Retina (tissue), 1 donor: ENCODE measurements at regions not wholly inside any gene's neighbourhood (a gene's known extent, or its start where the extent isn't known, plus 50 kb on each side); places are given as distances from the start of the nearest gene placed in this dataset.
A peak's percentile ranks its signal among the peaks of the same experiment; 100 is the strongest.

Experiments
- DNase-seq: peaks from one replicate; pipeline ENCODE4 v3.0.0-alpha.2; 2016

GRCh38 chr11:19353287-19353850 is 112.6 kb upstream of the E2F8 start:
- DNase-seq, result no peak

DNA sequence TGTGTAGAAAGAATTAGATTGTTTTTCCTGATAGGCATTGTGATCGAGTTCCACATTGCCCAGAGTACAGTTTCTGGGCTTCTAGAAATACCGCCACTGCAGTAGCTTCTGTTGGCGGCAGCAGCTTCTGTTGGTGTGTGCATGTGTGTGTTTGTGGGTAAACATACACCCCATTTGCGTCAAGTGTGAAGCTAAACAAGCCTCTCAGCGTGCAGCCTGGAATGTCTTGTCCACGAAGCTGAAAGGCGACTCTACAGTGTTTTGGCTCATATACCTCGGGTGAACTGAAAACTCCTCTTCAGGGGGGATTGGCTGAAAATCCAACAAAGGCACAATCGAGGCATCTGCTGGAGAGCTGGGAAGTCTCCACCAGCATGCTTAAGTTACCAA is 112.0 kb upstream of the E2F8 start:
- no peak for DNase-seq

DNA sequence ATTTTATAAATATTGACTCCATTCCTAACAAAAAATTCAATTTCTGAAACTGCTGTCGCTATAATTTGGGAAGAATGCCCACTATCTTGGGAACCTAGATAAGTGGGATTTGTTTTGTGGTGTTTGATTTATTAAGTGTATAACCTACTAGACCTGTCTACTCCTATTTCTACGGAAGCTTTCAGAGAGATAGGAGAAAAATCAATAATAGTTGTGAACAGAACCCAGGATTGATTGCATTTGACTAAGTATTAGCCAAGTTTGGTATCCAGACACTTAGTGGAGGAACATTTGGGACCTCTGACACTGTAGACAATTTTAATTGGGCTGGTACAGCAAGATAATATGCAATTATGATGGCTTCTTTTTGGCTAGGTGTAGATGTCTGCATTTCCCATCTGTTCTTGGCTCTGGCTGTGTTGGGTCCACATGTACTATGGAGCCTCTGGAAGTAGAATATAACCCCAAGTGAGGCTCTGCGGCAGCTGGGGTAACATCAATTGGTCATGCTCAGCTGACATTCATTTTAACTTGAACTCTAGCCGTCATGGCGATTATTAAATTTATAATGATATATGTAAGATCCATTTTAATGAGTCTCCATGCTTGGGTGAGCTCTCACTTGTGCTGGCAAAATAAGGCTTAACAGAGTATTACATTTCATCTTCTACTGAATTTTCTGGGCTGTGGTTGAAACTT is 111.5 kb upstream of the E2F8 start:
- no peak for DNase-seq

- no peak for DNase-seq
Measured at GRCh38 chr11:19351426-19351825, 110.7 kb upstream of the E2F8 start.

GRCh38 chr11:19350160-19350559 is 109.4 kb upstream of the E2F8 start:
- DNase-seq, result no peak

DNA sequence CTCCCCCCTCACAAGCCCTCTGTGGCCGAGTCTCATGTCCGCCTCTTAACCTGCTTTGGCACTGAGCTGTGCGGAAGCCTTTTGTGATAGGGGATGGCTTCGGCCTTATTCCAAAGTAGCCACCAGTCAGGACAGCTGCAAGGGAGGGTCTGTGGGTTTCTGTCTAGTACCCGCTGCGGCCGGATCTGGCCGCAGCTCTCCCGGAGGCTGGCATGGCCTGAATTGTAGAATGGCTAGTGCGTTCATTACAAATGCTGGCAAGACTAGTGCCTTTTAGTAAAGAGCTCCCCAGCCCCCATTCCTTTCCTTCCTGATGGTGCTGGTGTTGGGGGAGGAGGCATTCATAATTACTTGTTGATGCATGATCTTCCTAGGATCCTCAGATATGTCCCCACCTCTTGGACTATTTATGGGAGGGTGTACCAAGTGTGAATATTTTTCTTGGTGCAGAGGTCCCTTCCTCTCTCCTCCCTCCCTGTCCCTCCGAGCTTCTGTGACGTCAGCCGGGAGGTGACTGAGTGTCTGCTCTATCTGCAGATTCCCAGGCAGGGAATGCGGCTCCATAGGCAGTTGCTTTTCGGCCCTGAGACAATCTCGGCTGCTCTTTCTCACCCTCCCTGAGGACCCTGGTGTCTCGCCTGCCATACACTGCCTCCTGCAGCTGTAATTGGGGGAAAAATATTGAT is 108.7 kb upstream of the E2F8 start:
- peak; percentile 61 for DNase-seq

DNA sequence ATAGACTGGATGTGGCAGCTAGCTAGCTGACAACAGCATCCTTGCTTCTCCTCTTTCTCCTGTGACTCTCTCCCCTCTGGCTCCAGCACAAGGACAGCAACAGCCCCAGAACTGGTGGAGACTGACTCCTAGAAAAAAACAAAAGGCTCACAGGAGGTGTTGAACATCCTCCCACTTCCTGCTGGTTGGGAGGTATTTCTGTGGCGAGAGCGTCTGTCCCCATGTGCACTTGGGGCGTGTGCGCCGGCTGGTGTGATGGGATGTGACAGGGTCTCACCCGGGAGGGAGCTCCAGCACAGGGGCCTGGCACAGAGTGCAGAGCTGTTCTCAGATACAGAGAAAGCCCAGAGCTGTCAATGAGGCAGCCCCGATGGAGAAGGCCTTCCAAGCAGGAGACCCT is 107.2 kb upstream of the E2F8 start:
- peak; percentile 82 for DNase-seq

GRCh38 chr11:19345848-19346681 is 105.3 kb upstream of the E2F8 start:
- peak; percentile 89 for DNase-seq

- DNase-seq, result no peak
Measured at GRCh38 chr11:19345519-19345847, 104.7 kb upstream of the E2F8 start.

DNA sequence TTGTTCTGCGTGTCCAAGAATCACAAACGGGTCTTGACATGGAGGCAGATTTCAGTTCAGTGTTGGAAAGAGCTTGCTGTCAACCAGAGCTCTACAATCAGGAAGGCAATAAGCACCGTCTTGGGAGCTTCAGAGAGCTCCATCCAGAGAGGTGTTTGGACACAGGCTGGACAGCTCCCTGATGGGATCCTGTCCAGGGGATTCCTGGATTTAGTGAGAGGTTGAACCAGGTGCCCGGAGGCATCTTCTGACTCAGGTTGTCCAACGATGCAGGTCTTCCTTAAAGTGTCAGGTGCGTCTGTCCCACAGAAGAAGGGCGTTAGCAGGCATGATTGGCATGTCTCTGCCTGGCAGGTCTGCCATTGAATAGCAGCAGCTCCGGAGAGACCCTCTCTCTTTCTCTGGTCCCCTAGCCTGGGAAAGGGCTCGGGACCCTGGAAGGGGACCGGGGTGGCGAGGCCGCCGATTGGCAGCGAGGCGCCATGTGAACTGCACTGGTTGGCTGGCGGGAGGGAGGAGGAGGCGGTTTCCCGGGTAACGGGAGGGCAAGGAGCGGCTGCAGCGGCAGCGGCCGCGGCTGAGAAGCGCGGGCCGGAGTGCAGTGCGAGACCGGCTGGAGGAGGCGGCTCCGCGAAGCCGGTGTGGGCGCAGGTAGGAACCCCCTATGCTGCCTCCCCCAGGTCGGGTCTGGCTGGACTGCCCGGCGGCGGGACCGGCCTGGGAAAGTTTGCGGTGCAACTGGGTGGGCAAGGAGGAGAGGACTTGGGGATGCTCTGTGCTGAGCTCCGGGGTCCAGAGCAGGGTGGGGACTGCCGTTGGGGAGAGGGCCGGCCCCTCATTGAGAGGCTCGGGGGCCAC is 104.1 kb upstream of the E2F8 start:
- peak; percentile 94 for DNase-seq

DNA sequence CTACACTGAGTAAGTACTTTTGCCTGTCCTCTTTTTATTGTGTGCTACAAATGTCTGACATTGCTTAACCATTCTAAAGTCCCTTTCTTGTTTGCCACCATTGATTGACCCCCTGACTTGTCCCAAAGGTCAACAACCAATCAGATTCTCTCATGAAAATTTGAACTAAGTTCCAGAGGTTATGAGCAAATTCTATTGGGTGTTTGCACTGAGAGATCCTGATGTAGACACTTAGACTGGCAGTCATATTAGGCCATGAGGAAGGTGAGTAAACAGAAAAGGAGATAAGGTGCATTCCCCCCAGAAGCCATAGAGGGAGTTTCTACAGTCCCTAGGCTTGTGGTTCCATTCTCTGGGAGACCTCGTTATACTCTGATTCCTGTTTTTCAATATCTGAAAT is 101.3 kb upstream of the E2F8 start:
- no peak for DNase-seq

- DNase-seq, result no peak
Measured at GRCh38 chr11:19338375-19338774, 97.6 kb upstream of the E2F8 start.

DNA sequence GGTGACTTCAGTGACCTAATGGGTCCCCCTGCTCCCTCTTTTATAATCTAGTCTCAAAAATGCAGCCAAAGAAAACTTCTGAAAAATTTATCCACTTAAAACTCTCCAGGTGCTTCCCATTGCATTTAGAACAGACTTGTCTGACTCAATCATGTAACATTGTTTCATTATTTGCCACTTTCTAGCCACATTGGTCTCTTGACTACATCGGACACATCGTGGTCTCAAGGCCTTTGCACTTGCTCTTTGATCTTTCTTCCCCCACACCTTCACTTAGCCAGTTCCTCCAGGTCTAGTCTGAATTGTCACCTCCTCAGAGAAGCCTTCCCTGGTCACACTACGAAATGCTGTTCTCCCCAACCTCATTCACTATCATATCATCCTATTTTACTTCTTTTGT is 97.0 kb upstream of the E2F8 start:
- DNase-seq, result no peak

DNA sequence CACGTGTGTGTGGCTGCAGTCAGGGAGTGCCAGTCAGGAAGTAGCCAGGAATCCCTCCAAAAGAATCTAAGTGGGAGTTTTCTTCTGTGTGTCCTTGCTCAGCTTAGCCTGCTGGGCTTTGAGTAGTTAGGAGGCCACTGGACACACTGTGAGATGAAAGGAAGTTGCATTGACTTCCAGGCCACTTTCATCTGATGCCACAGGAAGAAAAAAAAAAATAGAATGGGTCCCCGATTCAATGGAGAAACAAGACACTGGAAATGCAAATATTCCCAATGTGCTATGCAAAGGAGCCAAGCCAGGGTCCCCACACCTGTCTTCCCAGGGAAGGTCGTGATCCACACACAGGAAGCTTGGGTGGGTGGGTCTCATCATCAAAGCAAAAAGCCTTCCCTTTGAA is 95.6 kb upstream of the E2F8 start:
- no peak for DNase-seq

- no peak for DNase-seq
Measured at GRCh38 chr11:19332476-19332875, 91.7 kb upstream of the E2F8 start.

DNA sequence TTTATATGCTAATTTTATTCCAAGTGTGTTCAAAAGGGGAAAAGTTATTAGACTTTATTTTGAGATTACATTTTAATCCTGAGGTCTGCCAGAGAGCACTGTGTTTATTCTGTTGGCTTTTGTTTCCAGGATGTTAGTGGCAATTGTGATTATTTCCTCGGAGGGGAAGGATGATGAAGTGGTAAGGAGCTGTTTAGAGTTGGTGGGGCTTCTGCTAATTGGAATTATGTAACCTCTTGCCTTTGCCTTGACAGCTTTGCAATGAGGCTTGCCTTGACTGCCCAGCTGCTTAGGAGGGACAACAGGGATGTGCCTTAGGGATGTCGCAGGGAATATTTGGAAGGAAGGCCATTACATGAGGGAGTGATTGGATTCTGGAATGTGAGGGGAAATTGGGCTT is 89.7 kb upstream of the E2F8 start:
- DNase-seq, result no peak

DNA sequence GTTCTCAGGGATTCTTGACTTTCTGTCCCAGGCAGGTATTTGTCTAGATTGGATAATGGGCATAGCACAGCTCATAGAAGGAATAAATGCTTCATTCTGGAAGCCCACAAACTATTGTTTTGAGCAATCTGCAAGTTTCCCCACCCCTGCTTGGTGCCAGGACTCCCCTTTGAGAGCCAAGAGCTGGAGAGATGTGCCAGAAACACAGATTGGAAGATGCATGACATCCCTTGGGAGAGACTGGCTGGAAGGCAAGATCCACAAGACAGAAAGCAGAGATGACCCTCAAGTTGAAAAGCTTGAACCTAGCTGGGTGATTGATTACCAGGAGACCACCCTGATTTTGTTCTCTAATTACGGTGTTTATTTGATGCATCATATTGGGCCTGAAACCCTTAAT is 89.2 kb upstream of the E2F8 start:
- no peak for DNase-seq

DNA sequence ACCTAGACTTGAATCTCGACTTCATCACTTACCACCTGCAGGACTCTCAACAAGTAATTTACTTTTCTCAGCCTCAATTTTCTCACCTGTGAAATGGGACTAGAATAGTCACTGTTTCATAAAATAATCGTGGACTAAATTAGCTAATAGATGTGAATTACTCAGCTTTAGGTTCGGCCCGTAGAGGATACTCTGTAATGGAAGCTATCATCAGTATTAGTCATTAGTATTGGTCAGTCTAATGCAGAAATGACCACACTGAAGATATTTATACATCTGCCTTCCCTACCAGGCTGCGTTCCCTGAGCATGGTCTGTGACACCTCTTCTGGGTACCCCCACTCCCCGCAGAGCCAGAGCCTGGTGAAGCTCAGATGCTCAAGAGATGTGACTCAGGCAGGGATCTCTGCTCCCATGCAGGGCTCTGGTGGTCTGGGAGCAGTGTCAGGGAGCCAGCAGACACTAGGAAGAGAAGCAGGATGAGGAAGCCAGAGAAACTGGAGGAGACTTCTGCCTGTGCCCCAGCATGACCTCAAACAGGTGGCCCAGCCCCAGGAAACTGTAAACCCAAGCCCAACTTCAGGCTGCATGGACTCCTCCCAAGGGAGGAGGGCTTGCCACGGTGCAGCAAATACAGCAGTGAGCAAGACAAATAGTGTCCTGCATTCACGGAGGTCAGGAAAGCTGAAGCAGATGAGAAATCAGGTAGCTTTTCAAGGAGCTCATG is 88.0 kb upstream of the E2F8 start:
- no peak for DNase-seq

GRCh38 chr11:19327280-19327679 is 86.5 kb upstream of the E2F8 start:
- no peak for DNase-seq

DNA sequence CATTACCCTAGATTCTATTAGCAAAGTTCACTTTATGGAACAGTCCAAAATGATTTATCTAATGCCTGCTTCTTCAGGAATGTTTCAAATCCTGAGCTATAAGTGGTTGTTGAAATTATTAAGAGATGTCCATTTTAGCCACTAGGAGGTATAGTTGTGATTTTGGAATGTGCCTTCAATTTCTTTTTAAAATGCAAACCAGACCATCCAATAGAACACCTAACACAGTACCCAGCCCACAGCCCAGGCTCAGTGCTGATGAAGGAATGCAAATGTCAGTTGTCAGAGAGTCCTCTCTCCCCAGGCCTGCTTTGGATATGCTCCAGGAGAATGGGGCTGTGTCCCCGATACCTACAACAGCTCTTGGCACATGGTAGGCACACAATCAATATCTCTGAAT is 85.8 kb upstream of the E2F8 start:
- DNase-seq, result no peak

- DNase-seq, result no peak
Measured at GRCh38 chr11:19323502-19323901, 82.8 kb upstream of the E2F8 start.

DNA sequence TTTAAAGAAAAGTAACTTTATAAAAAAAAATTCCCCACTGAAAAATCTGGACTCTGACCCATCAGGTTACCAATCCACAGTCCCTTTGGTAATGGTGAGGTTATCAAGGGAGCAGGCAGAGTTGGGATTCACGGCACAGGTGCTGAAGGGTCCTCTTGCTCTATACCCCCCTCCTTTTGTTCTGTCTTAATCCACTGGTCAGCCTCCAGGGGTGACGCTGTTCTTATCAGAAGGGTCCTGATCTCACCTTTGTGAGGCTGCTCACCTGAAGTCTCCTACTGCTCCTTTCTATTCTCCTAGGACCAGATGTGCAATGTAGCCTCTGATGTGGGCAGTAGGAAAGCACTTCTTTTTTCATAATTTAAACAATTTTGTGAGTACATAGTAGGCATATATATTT is 80.6 kb upstream of the E2F8 start:
- no peak for DNase-seq
